SJSA1 (cell line): ENCODE measurements at regions not wholly inside any gene's neighbourhood (a gene's known extent, or its start where the extent isn't known, plus 50 kb on each side); places are given as distances from the start of the nearest gene placed in this dataset.

Experiments used
- DNase-seq, 2 experiments: peaks; one replicate each; pipeline ENCODE4 v3.0.0-alpha.2; 2015 to 2020; ENCODE audit warnings: low spot score in 2 of 2, low read depth in 1 of 2
- H3K27ac ChIP-seq: fragments of 250-450 bp; sonication (Bioruptor Pico); 2 replicates; pipeline ENCODE4 v1.5.1; 2020; ENCODE audit warnings: mild to moderate bottlenecking, moderate library complexity
- H3K27me3 ChIP-seq: fragments of 250-450 bp; sonication (Bioruptor Pico); replicated peaks from 2 replicates; pipeline ENCODE4 v1.5.1; 2020; ENCODE audit warnings: mild to moderate bottlenecking, moderate library complexity
- H3K36me3 ChIP-seq: fragments of 250-450 bp; sonication (Bioruptor Pico); 2 replicates; pipeline ENCODE4 v1.5.1; 2020; ENCODE audit warnings: mild to moderate bottlenecking
- H3K4me1 ChIP-seq: fragments of 250-450 bp; sonication (Bioruptor Pico); replicated peaks from 2 replicates; pipeline ENCODE4 v1.6.1; 2021; ENCODE audit warnings: mild to moderate bottlenecking
- H3K4me3 ChIP-seq: fragments of 250-450 bp; sonication (Bioruptor Pico); 2 replicates; pipeline ENCODE4 v1.5.1; 2020; ENCODE audit warnings: mild to moderate bottlenecking
- H3K9me3 ChIP-seq: fragments of 250-450 bp; sonication (Bioruptor Pico); replicated peaks from 2 replicates; pipeline ENCODE4 v1.5.1; 2020; ENCODE audit warnings: mild to moderate bottlenecking

- Histone ChIP-seq H3K4me3 (no peak overlapping the region), H3K9me3 (no peaks in the 10 kb centered on the region), H3K27ac (no peak overlapping the region), H3K27me3 (no peaks in the 10 kb centered on the region), H3K36me3 (no peaks in the 10 kb centered on the region), H3K4me1 (no peaks in the 10 kb centered on the region)
- DNase-seq: no peak
Observed at GRCh38 chr3:113105093-113105449, 106.3 kb upstream of the BOC start.

GRCh38 chr3:113105966-113106660 lies 105.2 kb upstream of the BOC start:
- Histone ChIP-seq H3K4me1 (no peaks in the 10 kb centered on the region), H3K27ac (no peak overlapping the region), H3K36me3 (no peaks in the 10 kb centered on the region), H3K4me3 (no peak overlapping the region), H3K9me3 (no peaks in the 10 kb centered on the region), H3K27me3 (no peaks in the 10 kb centered on the region)
- no peak for DNase-seq

DNA sequence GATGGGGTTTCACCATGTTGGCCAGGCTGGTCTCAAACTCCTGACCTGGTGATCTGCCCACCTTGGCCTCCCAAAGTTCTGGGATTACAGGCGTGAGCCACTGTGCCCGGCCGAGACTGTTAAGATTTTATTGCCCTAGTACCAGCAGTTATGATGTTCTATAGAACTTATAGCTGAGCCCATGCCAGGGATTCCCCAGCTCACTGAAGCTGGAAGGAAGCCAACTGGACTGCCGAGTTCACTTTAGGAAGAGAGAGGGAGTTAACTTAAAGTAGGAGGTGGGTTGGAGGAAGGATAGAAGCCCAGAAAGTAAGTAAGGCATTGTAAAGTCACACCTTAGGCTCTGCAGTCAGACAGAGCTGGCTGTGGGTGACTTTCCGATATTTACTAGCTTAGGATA lies 101.1 kb upstream of the BOC start:
- DNase-seq: no peak
- Histone ChIP-seq H3K27ac (no peak overlapping the region), H3K27me3 (no peaks in the 10 kb centered on the region), H3K9me3 (no peaks in the 10 kb centered on the region), H3K4me3 (no peak overlapping the region), H3K36me3 (no peaks in the 10 kb centered on the region), H3K4me1 (no peaks in the 10 kb centered on the region)

- H3K36me3 ChIP-seq: no peaks in the 10 kb centered on the region
- H3K27ac ChIP-seq: no peak overlapping the region
- H3K9me3 ChIP-seq: no peaks in the 10 kb centered on the region
- H3K27me3 ChIP-seq: no peaks in the 10 kb centered on the region
- DNase-seq: no peak
- no peaks in the 10 kb centered on the region for H3K4me1 ChIP-seq
- H3K4me3 ChIP-seq: no peak overlapping the region
Observed at GRCh38 chr3:113111011-113111707, 100.2 kb upstream of the BOC start.

DNA sequence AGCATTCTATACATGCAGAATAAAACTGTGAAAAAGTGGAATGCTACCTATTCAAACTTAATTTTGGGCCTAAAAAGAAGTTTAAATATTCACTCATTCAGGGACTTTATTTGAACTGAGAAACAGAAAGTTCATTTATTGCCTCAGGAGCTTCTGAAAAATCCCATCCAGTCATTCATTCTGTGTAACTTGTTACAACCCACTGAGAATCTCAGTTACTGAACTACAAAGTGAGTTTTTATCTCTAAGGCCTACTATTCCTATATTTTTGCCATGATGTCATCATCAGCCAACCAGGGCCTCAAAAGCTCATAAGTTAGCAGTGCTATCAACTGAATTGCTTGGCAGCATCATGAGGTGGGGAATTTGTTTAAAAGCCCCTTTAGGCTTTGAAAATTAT lies 98.0 kb upstream of the BOC start:
- H3K27me3 ChIP-seq: no peaks in the 10 kb centered on the region
- no peaks in the 10 kb centered on the region for H3K4me1 ChIP-seq
- no peaks in the 10 kb centered on the region for H3K9me3 ChIP-seq
- H3K4me3 ChIP-seq: no peak overlapping the region
- no peak for DNase-seq
- H3K27ac ChIP-seq: no peak overlapping the region
- no peaks in the 10 kb centered on the region for H3K36me3 ChIP-seq

GRCh38 chr3:113117511-113118234 lies 93.7 kb upstream of the BOC start:
- Histone ChIP-seq H3K36me3 (no peaks in the 10 kb centered on the region), H3K4me3 (no peak overlapping the region), H3K27ac (no peak overlapping the region), H3K27me3 (no peaks in the 10 kb centered on the region), H3K4me1 (no peaks in the 10 kb centered on the region), H3K9me3 (no peaks in the 10 kb centered on the region)
- no peak for DNase-seq

- H3K27me3 ChIP-seq: no peaks in the 10 kb centered on the region
- no peaks in the 10 kb centered on the region for H3K4me1 ChIP-seq
- DNase-seq: no peak
- no peaks in the 10 kb centered on the region for H3K9me3 ChIP-seq
- H3K4me3 ChIP-seq: no peak overlapping the region
- no peak overlapping the region for H3K27ac ChIP-seq
- H3K36me3 ChIP-seq: no peaks in the 10 kb centered on the region
Observed at GRCh38 chr3:113118336-113118735, 93.0 kb upstream of the BOC start.

DNA sequence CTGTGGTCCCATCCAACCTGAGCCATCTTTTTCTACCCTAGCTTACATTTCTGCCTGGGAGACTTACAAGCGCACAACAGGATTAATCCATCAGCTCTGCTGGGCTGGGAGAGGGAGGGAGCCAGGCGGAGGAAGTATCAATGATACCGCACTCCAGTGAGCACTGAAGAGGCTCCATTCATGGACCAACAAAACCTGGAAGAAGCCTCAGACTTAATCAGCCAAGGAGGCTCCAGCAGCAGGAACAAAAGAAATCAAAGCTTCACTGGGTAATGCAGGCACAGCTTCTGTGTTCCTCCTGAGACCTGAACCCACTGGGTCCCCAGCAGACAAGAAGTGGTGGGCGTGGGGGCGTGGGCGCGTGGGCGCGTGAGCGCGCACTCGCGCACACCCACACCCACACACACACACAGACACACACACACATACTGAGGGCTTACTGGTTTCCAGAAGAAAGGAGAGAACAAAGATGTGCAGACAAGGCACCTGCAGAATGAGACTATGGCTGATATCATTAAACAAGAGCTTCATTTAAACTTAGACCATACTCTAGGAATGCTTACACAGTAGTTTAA lies 87.0 kb upstream of the BOC start:
- Histone ChIP-seq H3K36me3 (no peaks in the 10 kb centered on the region), H3K27me3 (no peaks in the 10 kb centered on the region), H3K27ac (no peak overlapping the region), H3K4me3 (no peak overlapping the region), H3K9me3 (no peaks in the 10 kb centered on the region), H3K4me1 (no peaks in the 10 kb centered on the region)
- DNase-seq: no peak

GRCh38 chr3:113125951-113126350 lies 85.4 kb upstream of the BOC start:
- Histone ChIP-seq H3K27ac (no peak overlapping the region), H3K27me3 (no peaks in the 10 kb centered on the region), H3K4me3 (no peak overlapping the region), H3K4me1 (no peaks in the 10 kb centered on the region), H3K36me3 (no peaks in the 10 kb centered on the region), H3K9me3 (no peaks in the 10 kb centered on the region)
- no peak for DNase-seq

DNA sequence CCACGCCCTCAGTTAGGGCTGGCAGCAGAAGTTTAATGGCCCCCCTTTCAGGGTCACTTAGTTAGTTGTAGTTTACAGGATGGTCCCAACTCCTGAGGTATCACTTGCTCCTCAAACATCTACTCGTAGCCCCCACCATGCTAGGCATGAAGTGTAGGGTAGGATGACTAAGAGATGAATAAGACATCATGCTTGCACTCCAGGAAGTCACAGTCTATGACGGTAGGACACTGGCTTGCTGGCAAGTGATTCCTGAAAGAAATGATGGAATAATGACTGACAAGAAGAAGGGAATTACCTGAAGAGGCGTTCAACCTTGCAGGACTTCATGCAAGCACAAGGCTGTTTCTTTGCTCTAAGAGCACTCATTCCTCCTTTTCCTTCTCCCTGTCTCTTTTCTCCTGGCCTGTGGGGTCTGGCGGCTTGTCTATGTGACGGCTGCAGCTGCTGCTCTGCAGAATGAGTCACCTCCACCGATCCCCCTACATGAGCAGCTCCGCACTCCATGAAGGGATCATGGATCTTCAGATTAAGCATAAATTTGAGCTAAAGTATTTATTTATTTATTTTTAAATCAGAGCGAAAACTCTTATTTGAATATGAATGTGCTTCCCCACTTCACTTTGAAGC lies 82.9 kb upstream of the BOC start:
- H3K4me1 ChIP-seq: no peaks in the 10 kb centered on the region
- no peak for DNase-seq
- H3K27me3 ChIP-seq: no peaks in the 10 kb centered on the region
- no peak overlapping the region for H3K4me3 ChIP-seq
- no peak overlapping the region for H3K27ac ChIP-seq
- H3K9me3 ChIP-seq: no peaks in the 10 kb centered on the region
- H3K36me3 ChIP-seq: no peaks in the 10 kb centered on the region

DNA sequence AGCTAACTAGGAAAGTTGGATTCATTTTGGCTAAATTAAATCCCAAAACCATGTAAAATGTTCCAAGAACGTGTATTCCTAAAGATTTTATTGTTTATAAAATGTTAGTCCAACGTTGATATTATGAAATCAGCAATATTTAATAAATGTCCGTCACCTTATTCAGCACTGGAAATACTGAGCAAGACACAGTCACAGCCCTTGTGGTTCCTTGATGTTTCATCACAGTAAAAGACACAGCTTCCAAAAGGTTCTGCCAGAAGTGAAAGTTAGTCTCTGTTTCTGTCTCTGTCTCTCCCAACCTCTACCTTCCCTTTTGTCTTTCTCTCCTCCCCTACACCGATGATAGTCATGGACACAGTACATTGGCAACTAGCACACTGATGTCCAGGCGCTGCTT lies 82.2 kb upstream of the BOC start:
- no peaks in the 10 kb centered on the region for H3K27me3 ChIP-seq
- no peak for DNase-seq
- H3K36me3 ChIP-seq: no peaks in the 10 kb centered on the region
- H3K4me1 ChIP-seq: no peaks in the 10 kb centered on the region
- no peak overlapping the region for H3K27ac ChIP-seq
- H3K9me3 ChIP-seq: no peaks in the 10 kb centered on the region
- H3K4me3 ChIP-seq: no peak overlapping the region

GRCh38 chr3:113132571-113132996 lies 78.8 kb upstream of the BOC start:
- H3K4me1 ChIP-seq: no peaks in the 10 kb centered on the region
- no peaks in the 10 kb centered on the region for H3K36me3 ChIP-seq
- no peak overlapping the region for H3K27ac ChIP-seq
- no peaks in the 10 kb centered on the region for H3K27me3 ChIP-seq
- DNase-seq: peak in 1 of 2 experiments; percentile 9
- no peak overlapping the region for H3K4me3 ChIP-seq
- H3K9me3 ChIP-seq: no peaks in the 10 kb centered on the region

DNA sequence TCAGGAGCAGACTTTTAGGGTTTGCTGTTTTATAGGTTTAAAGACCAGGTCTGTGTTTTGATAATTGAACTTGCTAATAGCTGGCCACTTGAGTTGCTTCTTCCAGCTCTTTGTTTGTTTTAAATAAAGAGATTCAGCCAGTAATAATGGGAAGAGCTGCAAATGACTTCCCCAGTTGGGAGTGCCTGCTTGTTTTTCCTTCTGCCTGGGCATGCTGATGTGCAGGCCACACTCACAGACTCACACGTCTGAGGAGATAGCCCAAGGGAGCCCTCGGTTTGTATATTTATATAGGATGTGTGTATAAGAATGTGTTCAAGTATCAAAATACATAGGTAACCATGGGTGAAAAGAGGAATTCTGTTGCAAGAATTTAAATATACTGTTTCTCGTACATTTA lies 78.2 kb upstream of the BOC start:
- no peaks in the 10 kb centered on the region for H3K36me3 ChIP-seq
- H3K27me3 ChIP-seq: no peaks in the 10 kb centered on the region
- no peak overlapping the region for H3K27ac ChIP-seq
- no peaks in the 10 kb centered on the region for H3K4me1 ChIP-seq
- DNase-seq: no peak
- H3K4me3 ChIP-seq: no peak overlapping the region
- H3K9me3 ChIP-seq: no peaks in the 10 kb centered on the region

DNA sequence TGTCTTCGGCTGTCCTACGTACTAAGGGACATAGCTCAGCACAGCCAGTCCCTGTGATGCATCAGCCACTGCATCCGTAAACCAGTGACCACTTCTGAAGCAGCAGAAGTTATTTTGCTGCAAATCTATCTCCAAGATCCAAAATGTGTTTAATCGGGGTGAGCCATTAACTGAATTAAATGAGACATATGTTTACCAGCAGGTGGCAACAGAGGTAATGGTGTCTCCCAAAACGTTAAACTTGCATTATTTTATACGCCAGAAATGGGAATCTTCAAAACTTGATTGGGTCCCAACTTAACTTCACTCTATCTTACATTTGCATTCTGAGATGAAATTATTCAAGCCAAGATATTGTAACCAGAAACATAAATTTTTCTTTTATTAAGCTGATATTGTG lies 75.3 kb upstream of the BOC start:
- Histone ChIP-seq H3K4me3 (no peak overlapping the region), H3K27me3 (no peaks in the 10 kb centered on the region), H3K4me1 (no peaks in the 10 kb centered on the region), H3K36me3 (no peaks in the 10 kb centered on the region), H3K9me3 (no peaks in the 10 kb centered on the region), H3K27ac (no peak overlapping the region)
- DNase-seq: no peak
